Type B pancreatic cell (in vitro differentiated cells): ENCODE measurements at regions not wholly inside any gene's neighbourhood (a gene's known extent, or its start where the extent isn't known, plus 50 kb on each side); places are given as distances from the start of the nearest gene placed in this dataset.
A peak's percentile ranks its signal among the peaks of the same experiment; 100 is the strongest.

Source experiments
- DNase-seq: peaks from one replicate; pipeline ENCODE4 v3.0.0; 2021; ENCODE audit warnings: mixed read lengths; ENCODE audit not compliant: unreplicated experiment; ENCODE audit errors: extremely low spot score
- H3K27ac Mint-ChIP-seq: 2 replicates; pipeline ENCODE4 v1.8.0; 2021; ENCODE audit warnings: mild to moderate bottlenecking, mixed read lengths
- H3K27me3 Mint-ChIP-seq: 2 replicates; pipeline ENCODE4 v1.8.0; 2021; ENCODE audit warnings: mixed read lengths
- H3K36me3 Mint-ChIP-seq: 2 replicates; pipeline ENCODE4 v1.8.0; 2021; ENCODE audit warnings: mixed read lengths
- H3K4me1 Mint-ChIP-seq: one replicate; pipeline ENCODE4 v1.8.0; 2021; ENCODE audit warnings: mixed read lengths; ENCODE audit not compliant: unreplicated experiment
- H3K4me3 Mint-ChIP-seq: 2 replicates; pipeline ENCODE4 v1.8.0; 2021; ENCODE audit warnings: mild to moderate bottlenecking, mixed read lengths
- H3K9me3 Mint-ChIP-seq: 2 replicates; pipeline ENCODE4 v1.8.0; 2021; ENCODE audit warnings: mixed read lengths
- CTCF ChIP-seq: fragments of 200-600 bp; sonication (generic); conservative IDR thresholded peaks from 2 replicates; pipeline ENCODE4 v1.5.0; 2021; ENCODE audit warnings: antibody characterized with exemption, mild to moderate bottlenecking

GRCh38 chr9:108441251-108441650 is 414.5 kb downstream of the ACTL7B start:
- H3K9me3 Mint-ChIP-seq = no peaks in the 10 kb centered on the region
- no peak for TF ChIP-seq CTCF
- peaks cover 22% of the 10 kb centered on the region for H3K4me1 Mint-ChIP-seq
- H3K27ac Mint-ChIP-seq = peak overlapping the region; percentile 40
- no peaks in the 10 kb centered on the region for H3K36me3 Mint-ChIP-seq
- no peak overlapping the region for H3K4me3 Mint-ChIP-seq
- DNase-seq = no peak
- H3K27me3 Mint-ChIP-seq = no peaks in the 10 kb centered on the region

DNA sequence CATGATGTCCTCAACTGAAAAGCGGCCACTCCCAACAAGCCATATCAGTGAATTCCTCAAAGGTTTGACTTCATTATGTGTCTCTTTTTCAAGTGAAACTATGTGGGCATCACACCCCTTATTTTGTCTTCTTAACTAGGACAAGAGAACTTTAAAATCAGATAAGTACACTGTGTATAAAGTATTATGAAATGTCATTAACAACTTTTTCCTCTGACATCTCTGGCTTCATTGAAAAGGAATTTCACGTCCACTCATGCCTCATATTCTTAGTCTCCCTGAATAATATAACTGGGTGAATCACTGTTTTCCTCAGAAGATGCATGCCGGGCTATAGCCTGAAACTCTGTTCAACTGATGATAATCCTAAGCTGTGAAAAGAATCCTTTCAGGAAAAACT is 415.8 kb downstream of the ACTL7B start:
- no peak overlapping the region for H3K27ac Mint-ChIP-seq
- DNase-seq = no peak

GRCh38 chr9:108437656-108438055 is 418.1 kb downstream of the ACTL7B start:
- no peaks in the 10 kb centered on the region for H3K9me3 Mint-ChIP-seq
- H3K4me3 Mint-ChIP-seq = no peak overlapping the region
- no peak for DNase-seq
- no peaks in the 10 kb centered on the region for H3K27me3 Mint-ChIP-seq
- H3K4me1 Mint-ChIP-seq = peaks cover 6% of the 10 kb centered on the region
- no peak for TF ChIP-seq CTCF
- H3K36me3 Mint-ChIP-seq = no peaks in the 10 kb centered on the region
- H3K27ac Mint-ChIP-seq = no peak overlapping the region

More for the DNA sequence above, 415.8 kb downstream of the ACTL7B start:
- Mint-ChIP-seq H3K4me3 (no peak overlapping the region), H3K36me3 (no peaks in the 10 kb centered on the region), H3K4me1 (peaks cover 17% of the 10 kb centered on the region), H3K27me3 (no peaks in the 10 kb centered on the region), H3K9me3 (no peaks in the 10 kb centered on the region)
- TF ChIP-seq CTCF = no peak

GRCh38 chr9:108436448-108436847 is 419.3 kb downstream of the ACTL7B start:
- TF ChIP-seq CTCF = no peak
- H3K4me1 Mint-ChIP-seq = no peaks in the 10 kb centered on the region
- DNase-seq = no peak
- H3K27me3 Mint-ChIP-seq = no peaks in the 10 kb centered on the region
- no peak overlapping the region for H3K4me3 Mint-ChIP-seq
- no peak overlapping the region for H3K27ac Mint-ChIP-seq
- H3K36me3 Mint-ChIP-seq = no peaks in the 10 kb centered on the region
- no peaks in the 10 kb centered on the region for H3K9me3 Mint-ChIP-seq

DNA sequence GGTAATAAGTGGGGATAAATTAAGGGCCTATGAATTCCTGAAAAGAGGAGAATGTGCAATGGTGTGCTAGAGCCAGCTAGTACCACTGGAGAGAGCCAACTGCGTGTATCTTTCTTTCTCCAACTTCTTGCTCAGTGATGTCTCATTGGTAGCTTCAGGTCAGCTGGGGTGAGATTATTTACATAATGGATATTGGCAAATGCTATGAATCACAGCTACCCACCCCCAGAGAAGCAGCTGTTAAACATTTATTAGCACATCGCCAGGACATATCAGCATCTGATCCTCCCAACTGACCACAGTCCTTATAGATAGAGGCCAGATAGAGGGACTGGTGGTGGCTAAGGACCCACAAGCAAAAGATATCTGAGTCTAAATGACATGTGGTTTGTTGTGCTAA is 421.3 kb downstream of the ACTL7B start:
- Mint-ChIP-seq H3K4me1 (no peaks in the 10 kb centered on the region), H3K36me3 (no peaks in the 10 kb centered on the region), H3K9me3 (peaks cover 9% of the 10 kb centered on the region), H3K27ac (no peak overlapping the region), H3K27me3 (no peaks in the 10 kb centered on the region), H3K4me3 (no peak overlapping the region)
- no peak for TF ChIP-seq CTCF
- DNase-seq = no peak

- H3K27ac Mint-ChIP-seq = no peak overlapping the region
- no peak for TF ChIP-seq CTCF
Observed at GRCh38 chr9:108434036-108434435, 421.8 kb downstream of the ACTL7B start.

More at GRCh38 chr9:108434036-108434435, 421.8 kb downstream of the ACTL7B start:
- DNase-seq = no peak
- H3K36me3 Mint-ChIP-seq = no peaks in the 10 kb centered on the region
- H3K4me1 Mint-ChIP-seq = no peaks in the 10 kb centered on the region
- no peaks in the 10 kb centered on the region for H3K27me3 Mint-ChIP-seq
- H3K9me3 Mint-ChIP-seq = peaks cover 9% of the 10 kb centered on the region
- no peak overlapping the region for H3K4me3 Mint-ChIP-seq
